ENCODE measurements at regions not wholly inside any gene's neighbourhood (a gene's known extent, or its start where the extent isn't known, plus 50 kb on each side); places are given as distances from the start of the nearest gene placed in this dataset.

DNA sequence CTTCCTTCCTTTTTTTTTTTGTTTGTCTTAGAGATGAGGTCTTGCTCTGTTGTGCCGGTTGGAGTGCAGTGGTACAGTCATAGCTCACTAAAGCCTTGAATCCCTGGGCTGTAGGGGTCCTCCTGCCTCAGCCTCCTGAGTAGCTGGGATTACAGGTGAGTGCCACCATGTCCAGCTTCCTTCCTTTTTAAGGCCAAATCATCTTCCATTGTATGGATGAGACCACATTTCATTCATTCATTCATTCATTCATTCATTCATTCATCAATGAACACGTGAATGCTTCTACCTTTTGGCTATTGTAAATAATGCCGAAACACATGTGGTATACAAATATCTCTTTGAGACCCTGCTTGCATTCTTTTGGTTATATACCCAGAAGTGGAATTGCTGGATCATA, 60.0 kb upstream of the BAIAP2L1 start:
- TF ChIP-seq POLR2A (IDR thresholded peaks at IDR 0.05), result no peak
- no peak for TF ChIP-seq POLR2AphosphoS5 (IDR thresholded peaks at IDR 0.05)
- TF ChIP-seq, protein P1, sequence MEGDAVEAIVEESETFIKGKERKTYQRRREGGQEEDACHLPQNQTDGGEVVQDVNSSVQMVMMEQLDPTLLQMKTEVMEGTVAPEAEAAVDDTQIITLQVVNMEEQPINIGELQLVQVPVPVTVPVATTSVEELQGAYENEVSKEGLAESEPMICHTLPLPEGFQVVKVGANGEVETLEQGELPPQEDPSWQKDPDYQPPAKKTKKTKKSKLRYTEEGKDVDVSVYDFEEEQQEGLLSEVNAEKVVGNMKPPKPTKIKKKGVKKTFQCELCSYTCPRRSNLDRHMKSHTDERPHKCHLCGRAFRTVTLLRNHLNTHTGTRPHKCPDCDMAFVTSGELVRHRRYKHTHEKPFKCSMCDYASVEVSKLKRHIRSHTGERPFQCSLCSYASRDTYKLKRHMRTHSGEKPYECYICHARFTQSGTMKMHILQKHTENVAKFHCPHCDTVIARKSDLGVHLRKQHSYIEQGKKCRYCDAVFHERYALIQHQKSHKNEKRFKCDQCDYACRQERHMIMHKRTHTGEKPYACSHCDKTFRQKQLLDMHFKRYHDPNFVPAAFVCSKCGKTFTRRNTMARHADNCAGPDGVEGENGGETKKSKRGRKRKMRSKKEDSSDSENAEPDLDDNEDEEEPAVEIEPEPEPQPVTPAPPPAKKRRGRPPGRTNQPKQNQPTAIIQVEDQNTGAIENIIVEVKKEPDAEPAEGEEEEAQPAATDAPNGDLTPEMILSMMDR (IDR thresholded peaks at IDR 0.05), result no peak
- no peak for TF ChIP-seq EP300 (IDR thresholded peaks at IDR 0.05)
- Histone ChIP-seq H3K27ac (no peak overlapping the region), H3K9me3 (no peaks in the 10 kb centered on the region), H3K36me3 (no peaks in the 10 kb centered on the region), H3K4me3 (no peak overlapping the region), H3K4me1 (no peaks in the 10 kb centered on the region), H3K27me3 (peaks cover 8% of the 10 kb centered on the region)
- WGBS, result 96% methylated on average over 3 of the region's 3 CpGs
- DNase-seq (ENCODE audit: low spot score in 2 of 2), result no peak

DNA sequence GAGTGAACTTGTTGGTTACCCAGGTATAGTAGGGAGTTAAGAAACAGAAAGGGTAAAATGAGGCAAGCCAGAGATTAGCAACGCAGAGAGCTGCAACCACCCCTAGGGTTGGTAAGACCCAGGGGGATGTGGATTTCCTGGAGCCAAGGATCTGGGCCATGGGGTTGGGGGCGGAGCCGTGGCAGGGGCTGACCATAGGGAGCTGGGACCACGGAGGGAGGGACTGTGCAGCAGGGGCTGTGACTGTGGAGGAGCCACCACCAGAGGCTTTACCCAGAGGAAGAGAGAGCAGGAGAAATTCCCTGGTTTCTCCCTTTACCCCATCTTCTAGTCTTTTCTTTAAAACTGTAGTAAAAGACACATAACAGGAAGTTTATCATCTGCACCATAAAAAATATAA, 58.6 kb upstream of the BAIAP2L1 start:
- no peaks in the 10 kb centered on the region for H3K4me1 ChIP-seq
- no peaks in the 10 kb centered on the region for H3K36me3 ChIP-seq
- H3K27ac ChIP-seq, result no peak overlapping the region
- peaks cover 8% of the 10 kb centered on the region for H3K27me3 ChIP-seq
- H3K4me3 ChIP-seq, result no peak overlapping the region
- 69% methylated on average over 4 of the region's 4 CpGs for WGBS
- H3K9me3 ChIP-seq, result no peaks in the 10 kb centered on the region
- no peak for TF ChIP-seq EP300 (IDR thresholded peaks at IDR 0.05)
- TF ChIP-seq POLR2AphosphoS5 (IDR thresholded peaks at IDR 0.05), result no peak
- TF ChIP-seq, protein P1 (IDR thresholded peaks at IDR 0.05), result no peak
- no peak for TF ChIP-seq POLR2A (IDR thresholded peaks at IDR 0.05)
- DNase-seq (ENCODE audit: low spot score in 2 of 2), result no peak

DNA sequence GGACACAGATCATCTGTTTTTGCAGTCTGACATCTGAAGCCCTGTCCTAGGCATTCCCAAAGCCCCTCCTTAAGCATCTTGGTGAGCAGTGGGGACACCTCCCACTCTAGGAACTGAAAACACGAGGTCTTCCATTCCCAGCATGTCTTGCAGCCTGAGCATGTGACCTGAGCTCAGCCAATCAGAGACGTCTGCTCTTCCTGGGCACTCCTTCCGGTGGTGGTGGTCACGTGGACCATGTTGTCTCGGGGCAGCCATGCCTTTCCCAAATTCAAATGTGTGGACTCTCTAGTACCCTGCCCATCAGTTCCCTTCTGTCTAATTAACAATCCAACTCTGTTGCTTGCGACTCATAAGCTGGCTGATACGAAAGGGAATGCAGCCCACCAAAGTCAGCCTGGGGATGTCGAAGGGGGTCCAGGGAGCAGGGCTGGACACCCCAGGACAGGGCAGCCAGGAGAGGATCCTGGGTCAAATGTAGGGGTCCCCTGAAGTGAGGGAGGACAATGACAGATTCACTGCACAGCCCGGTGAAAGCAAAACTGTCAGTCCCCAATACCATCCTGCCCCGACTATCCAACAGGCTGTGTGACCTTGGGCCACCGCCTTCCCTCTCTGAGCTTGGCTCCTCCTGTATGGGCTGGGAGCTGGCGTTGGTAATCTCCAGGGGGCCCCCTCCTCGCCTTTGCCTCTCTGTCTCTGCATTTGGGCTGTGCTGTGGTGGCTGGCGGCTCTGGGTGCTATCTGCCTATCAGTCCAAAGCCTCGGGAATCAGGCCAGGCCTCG, 57.4 kb upstream of the BAIAP2L1 start:
- Histone ChIP-seq H3K36me3 (no peaks in the 10 kb centered on the region), H3K27ac (no peak overlapping the region), H3K4me3 (no peak overlapping the region), H3K9me3 (no peaks in the 10 kb centered on the region), H3K4me1 (no peaks in the 10 kb centered on the region), H3K27me3 (peaks cover 7% of the 10 kb centered on the region)
- TF ChIP-seq EP300 (IDR thresholded peaks at IDR 0.05) (no peak), POLR2AphosphoS5 (IDR thresholded peaks at IDR 0.05) (no peak), POLR2A (IDR thresholded peaks at IDR 0.05) (no peak)
- TF ChIP-seq, protein P1 (IDR thresholded peaks at IDR 0.05), result no peak
- 73% methylated on average over 14 of the region's 16 CpGs for WGBS
- DNase-seq (ENCODE audit: low spot score in 2 of 2), result no peak

DNA sequence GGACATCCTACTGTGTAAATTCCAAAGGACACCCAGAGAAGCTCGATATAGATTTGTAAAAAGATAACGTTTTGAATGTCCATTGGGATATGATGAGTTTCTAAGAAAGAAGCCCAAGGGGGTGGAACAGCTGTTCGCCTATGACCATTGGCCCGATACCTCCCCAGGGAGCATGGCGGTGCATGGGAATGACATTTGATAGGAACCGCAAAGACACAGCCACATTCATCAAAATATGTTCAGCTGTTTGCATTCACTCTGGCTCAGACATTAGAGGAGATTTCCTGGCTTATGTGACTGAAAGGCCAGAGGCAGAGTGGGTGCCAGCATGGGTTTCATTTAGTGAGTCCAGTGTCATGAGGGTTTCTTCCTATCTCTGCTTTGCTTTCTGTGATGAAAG, 56.0 kb upstream of the BAIAP2L1 start:
- TF ChIP-seq, protein P1 (IDR thresholded peaks at IDR 0.05), result no peak
- TF ChIP-seq POLR2AphosphoS5 (IDR thresholded peaks at IDR 0.05), result no peak
- no peak for TF ChIP-seq POLR2A (IDR thresholded peaks at IDR 0.05)
- TF ChIP-seq EP300 (IDR thresholded peaks at IDR 0.05), result no peak
- DNase-seq (ENCODE audit: low spot score in 2 of 2), result no peak
- Histone ChIP-seq H3K9me3 (no peaks in the 10 kb centered on the region), H3K4me3 (no peak overlapping the region), H3K27me3 (no peaks in the 10 kb centered on the region), H3K4me1 (no peaks in the 10 kb centered on the region), H3K36me3 (no peaks in the 10 kb centered on the region), H3K27ac (no peak overlapping the region)
- WGBS, result 85% methylated on average over 6 of the region's 6 CpGs

DNA sequence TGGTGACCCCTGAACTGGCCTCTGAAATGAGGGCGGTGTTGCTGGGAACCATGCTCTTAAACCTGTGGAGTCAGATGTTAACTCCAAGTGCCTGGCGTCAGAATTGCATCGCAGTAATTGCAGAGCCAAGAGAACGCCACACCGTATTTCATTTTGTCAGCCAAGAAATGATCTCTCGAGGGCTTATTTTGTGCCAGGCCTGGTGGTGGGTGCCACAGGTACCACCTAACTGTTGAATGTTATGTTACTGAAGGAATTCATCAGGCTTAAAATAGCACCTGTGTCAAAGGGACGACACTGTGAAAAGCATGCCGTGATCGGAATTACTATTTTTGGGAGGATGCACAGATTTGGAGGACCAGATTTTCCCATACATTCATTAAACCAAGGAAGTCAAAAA, 51.9 kb upstream of the BAIAP2L1 start:
- Histone ChIP-seq H3K4me1 (no peaks in the 10 kb centered on the region), H3K4me3 (no peak overlapping the region), H3K36me3 (no peaks in the 10 kb centered on the region), H3K27me3 (no peaks in the 10 kb centered on the region), H3K27ac (no peak overlapping the region), H3K9me3 (no peaks in the 10 kb centered on the region)
- no peak for DNase-seq (ENCODE audit: low spot score in 2 of 2)
- WGBS, result 92% methylated on average over 9 of the region's 9 CpGs
- TF ChIP-seq EP300 (IDR thresholded peaks at IDR 0.05), result no peak
- TF ChIP-seq POLR2A (IDR thresholded peaks at IDR 0.05), result no peak
- TF ChIP-seq POLR2AphosphoS5 (IDR thresholded peaks at IDR 0.05), result no peak
- TF ChIP-seq, protein P1 (IDR thresholded peaks at IDR 0.05), result no peak
